IPS-NIHi11 (cell line): ENCODE measurements at regions not wholly inside any gene's neighbourhood (a gene's known extent, or its start where the extent isn't known, plus 50 kb on each side); places are given as distances from the start of the nearest gene placed in this dataset.
"Not testable (repeated sequence)": the region's sequence is repeated elsewhere in the genome, so short reads cannot be mapped to it uniquely, and the experiment has no call there.

Experiments used
- DNase-seq: peaks from one replicate; pipeline ENCODE4 v3.0.0; 2012; ENCODE audit warnings: mixed read lengths, low spot score

DNA sequence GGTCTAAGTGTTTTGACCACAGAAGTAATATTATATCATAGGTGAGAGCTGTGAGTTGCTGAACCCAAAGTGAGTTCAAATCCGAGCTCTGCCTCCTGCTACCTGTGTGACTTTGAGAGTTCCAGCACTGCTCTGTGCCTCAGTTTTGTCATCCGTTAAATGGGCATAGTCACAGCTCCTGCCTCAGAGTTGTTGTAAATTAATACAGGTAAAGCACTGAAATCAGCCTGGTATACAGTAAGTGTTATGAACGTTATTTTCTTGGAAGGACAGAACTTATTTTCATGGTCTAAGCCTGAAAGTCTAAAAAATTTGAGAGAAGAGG, 65.4 kb upstream of the ZNF195 start:
- DNase-seq, result not testable (repeated sequence)

- not testable (repeated sequence) for DNase-seq
These were observed 64.9 kb upstream of the ZNF195 start for GRCh38 chr11:3443700-3444419.

DNA sequence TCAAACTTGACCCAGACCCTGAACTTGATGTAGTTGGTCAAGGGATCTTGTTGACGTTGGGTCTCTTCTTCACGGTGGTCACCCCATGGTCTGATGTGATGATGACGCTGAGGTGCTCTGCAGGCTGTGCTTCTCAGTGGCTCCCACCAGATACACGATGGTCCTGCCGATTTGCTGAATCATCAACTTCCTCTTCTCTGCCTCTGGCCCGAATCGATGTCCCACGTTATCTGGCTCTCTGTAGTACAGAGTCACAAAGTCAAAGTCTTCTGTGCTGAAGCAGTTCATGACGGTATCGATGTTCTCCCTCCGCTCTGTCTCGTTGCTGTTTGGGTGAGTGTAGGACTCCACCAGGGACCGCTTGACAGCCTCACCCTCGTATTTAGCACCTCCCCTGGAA, 58.5 kb upstream of the ZNF195 start:
- not testable (repeated sequence) for DNase-seq

- no peak for DNase-seq
These were observed 56.0 kb upstream of the ZNF195 start for GRCh38 chr11:3434976-3435375.

GRCh38 chr11:3429191-3429590, 50.2 kb upstream of the ZNF195 start:
- DNase-seq, result not testable (repeated sequence)
